SK-N-SH (cell line): ENCODE measurements at regions not wholly inside any gene's neighbourhood (a gene's known extent, or its start where the extent isn't known, plus 50 kb on each side); places are given as distances from the start of the nearest gene placed in this dataset.

Experiments used
- CTCF ChIA-PET: fragments of 300-600, 350-600 bp; formaldehyde crosslinking; extraction: SDS; loops from one replicate; lab custom pipeline; 2021; lab: Yijun Ruan, JAX
- POLR2A ChIA-PET: fragments of 350-600 bp; sonication (Branson Sonifier 250); formaldehyde crosslinking; extraction: SDS; loops from one replicate; lab custom pipeline; 2020; ENCODE audit warnings: antibody characterized with exemption, inconsistent platforms; lab: Yijun Ruan, JAX
- DNase-seq: peaks from one replicate; pipeline ENCODE4 v3.0.0; 2012
- H2AFZ ChIP-seq: fragments of 200-600 bp; sonication (generic); 2 replicates; pipeline ENCODE4 v1.8.1; 2016; ENCODE audit warnings: antibody characterized with exemption, mild to moderate bottlenecking, low read depth
- H3F3A ChIP-seq: fragments of 200-600 bp; sonication (generic); replicated peaks from 2 replicates; pipeline ENCODE3; 2016; ENCODE audit warnings: antibody characterized with exemption, mild to moderate bottlenecking; ENCODE audit not compliant: insufficient read depth
- H3K27ac ChIP-seq, 2 experiments: fragments of 200-500 bp in 1 of 2; fragments of 200-600 bp in 1 of 2; sonication (Bioruptor generic) in 1 of 2; sonication (generic), shearing (Covaris generic) in 1 of 2; 2 replicates each; pipeline versions ENCODE4 v1.5.1 to v1.6.1; 2014 to 2016; ENCODE audit warnings: low read depth in 2 of 2, inconsistent platforms in 1 of 2, low read length in 1 of 2, mild to moderate bottlenecking in 1 of 2, mixed read lengths in 1 of 2
- H3K27me3 ChIP-seq: fragments of 200-600 bp; sonication (generic), shearing (Covaris generic); 2 replicates; pipeline ENCODE4 v1.6.1; 2016; ENCODE audit warnings: mixed run types; ENCODE audit not compliant: insufficient read depth
- H3K36me3 ChIP-seq, 2 experiments: fragments of 200-500 bp in 1 of 2; fragments of 200-600 bp in 1 of 2; sonication (Bioruptor generic) in 1 of 2; sonication (generic) in 1 of 2; replicated peaks in 1 of 2; 2 replicates each; pipeline versions ENCODE3 to v1.5.1; 2014 to 2016; ENCODE audit warnings: low read length in 1 of 2, mild to moderate bottlenecking in 1 of 2; ENCODE audit not compliant: insufficient read depth in 2 of 2, control insufficient read depth in 1 of 2
- H3K4me1 ChIP-seq, 2 experiments: fragments of 200-500 bp in 1 of 2; fragments of 200-600 bp in 1 of 2; sonication (Bioruptor generic) in 1 of 2; sonication (generic), shearing (Covaris generic) in 1 of 2; 2 replicates each; pipeline versions ENCODE4 v1.5.1 to v1.6.1; 2014 to 2016; ENCODE audit warnings: low read depth in 1 of 2, low read length in 1 of 2, mixed run types in 1 of 2; ENCODE audit not compliant: insufficient read depth in 2 of 2, control insufficient read depth in 1 of 2
- H3K4me2 ChIP-seq: fragments of 200-600 bp; sonication (generic), shearing (Covaris generic); 2 replicates; pipeline ENCODE4 v1.6.1; 2017; ENCODE audit warnings: mixed run types
- H3K4me3 ChIP-seq, 2 experiments: fragments of 200-500 bp in 1 of 2; fragments of 200-600 bp in 1 of 2; sonication (Bioruptor generic) in 1 of 2; sonication (generic), shearing (Covaris generic) in 1 of 2; 2 replicates each; pipeline versions ENCODE4 v1.5.1 to v1.8.1; 2014 to 2016; ENCODE audit warnings: low read depth in 2 of 2, inconsistent platforms in 1 of 2, low read length in 1 of 2, mild to moderate bottlenecking in 1 of 2, mixed read lengths in 1 of 2, moderate library complexity in 1 of 2
- H3K79me2 ChIP-seq: fragments of 200-600 bp; sonication (generic); 2 replicates; pipeline ENCODE4 v1.8.1; 2017; ENCODE audit warnings: mild to moderate bottlenecking; ENCODE audit not compliant: insufficient read depth
- H3K9ac ChIP-seq: fragments of 200-600 bp; sonication (generic); 2 replicates; pipeline ENCODE4 v1.6.1; 2017; ENCODE audit warnings: mixed run types
- H3K9me2 ChIP-seq: fragments of 200-600 bp; sonication (generic); 2 replicates; pipeline ENCODE4 v1.6.1; 2017; ENCODE audit warnings: mixed run types
- H3K9me3 ChIP-seq: fragments of 200-600 bp; sonication (generic); 2 replicates; pipeline ENCODE4 v1.6.1; 2017; ENCODE audit warnings: mixed run types, mild to moderate bottlenecking, moderate library complexity
- H4K20me1 ChIP-seq: fragments of 200-600 bp; sonication (generic); 2 replicates; pipeline ENCODE4 v1.6.1; 2017; ENCODE audit warnings: mild to moderate bottlenecking, mixed run types; ENCODE audit not compliant: insufficient read depth
- CHD2 ChIP-seq: fragments of 150-350 bp; IDR thresholded peaks from 2 replicates; pipeline ENCODE4 v1.6.1; 2018; ENCODE audit warnings: low read length; ENCODE audit not compliant: partially characterized antibody
- EZH2phosphoT487 ChIP-seq: fragments of 200-600 bp; sonication (generic); IDR thresholded peaks from 2 replicates; pipeline ENCODE4 v1.6.1; 2017; ENCODE audit warnings: low read depth, mixed run types, mild to moderate bottlenecking, antibody characterized with exemption, moderate library complexity, borderline replicate concordance
- FOXJ3 ChIP-seq: sonication (generic); formaldehyde crosslinking; IDR thresholded peaks from 2 replicates; pipeline ENCODE4 v1.5.1; 2020; ENCODE audit warnings: mild to moderate bottlenecking, missing genetic modification reagents
- FOXM1 ChIP-seq: IDR thresholded peaks from 2 replicates; pipeline ENCODE4 v1.4.0; 2012; ENCODE audit warnings: low read depth, mild to moderate bottlenecking
- GABPA ChIP-seq: IDR thresholded peaks from 2 replicates; pipeline ENCODE4 v1.4.0; 2012; ENCODE audit warnings: low read depth, mild to moderate bottlenecking
- MEF2A ChIP-seq: IDR thresholded peaks from 2 replicates; pipeline ENCODE4 v1.4.0; 2012; ENCODE audit warnings: low read depth, borderline replicate concordance
- NRF1 ChIP-seq: IDR thresholded peaks from 2 replicates; pipeline ENCODE4 v1.6.1; 2012; ENCODE audit warnings: low read depth, mild to moderate bottlenecking, low read length
- RCOR1 ChIP-seq: fragments of 150-350 bp; IDR thresholded peaks from 2 replicates; pipeline ENCODE4 v1.6.1; 2017; ENCODE audit warnings: antibody characterized with exemption, low read length
- RFX5 ChIP-seq: IDR thresholded peaks from 2 replicates; pipeline ENCODE4 v1.6.1; 2012; ENCODE audit warnings: mild to moderate bottlenecking, improper control_type of control experiment, low read length
- SIN3A ChIP-seq: IDR thresholded peaks from 2 replicates; pipeline ENCODE4 v1.6.1; 2012; ENCODE audit warnings: low read depth, mild to moderate bottlenecking, low read length, moderate library complexity, borderline replicate concordance
- SMC3 ChIP-seq: IDR thresholded peaks from 2 replicates; pipeline ENCODE4 v1.6.1; 2012; ENCODE audit warnings: low read depth, low read length, improper control_type of control experiment
- TAF1 ChIP-seq: IDR thresholded peaks from 2 replicates; pipeline ENCODE4 v1.6.1; 2012; ENCODE audit warnings: low read depth, mild to moderate bottlenecking, low read length, moderate library complexity, borderline replicate concordance
- TCF12 ChIP-seq: IDR thresholded peaks from 2 replicates; pipeline ENCODE4 v1.4.0; 2012
- TEAD4 ChIP-seq: IDR thresholded peaks from 2 replicates; pipeline ENCODE4 v1.4.0; 2012; ENCODE audit warnings: mild to moderate bottlenecking, borderline replicate concordance; ENCODE audit not compliant: insufficient read depth
- YY1 ChIP-seq: IDR thresholded peaks from 2 replicates; pipeline ENCODE4 v1.4.0; 2012; ENCODE audit warnings: low read depth, mild to moderate bottlenecking
- WGBS: methylation state at CpG from one replicate; pipeline ENCODE4 v1.1.6; 2017; ENCODE audit warnings: low lambda C conversion rate; 5-methylcytosine and 5-hydroxymethylcytosine counted together
- TF ChIP-seq, protein P1 (sequence below): fragments of 150-350 bp; IDR thresholded peaks from 2 replicates; pipeline ENCODE4 v1.6.1; 2017; ENCODE audit warnings: antibody characterized with exemption, low read length, low read depth, borderline replicate concordance
- TF ChIP-seq, protein P2 (sequence below): fragments of 200-600 bp; sonication (generic); IDR thresholded peaks from 2 replicates; pipeline ENCODE4 v1.6.1; 2017; ENCODE audit warnings: antibody characterized with exemption, mild to moderate bottlenecking, moderate library complexity
- TF ChIP-seq, protein P3 (sequence below): IDR thresholded peaks from 2 replicates; pipeline ENCODE4 v1.6.1; 2012; ENCODE audit warnings: mild to moderate bottlenecking, low read depth, low read length, moderate library complexity
- TF ChIP-seq, protein P4 (sequence below): fragments of 150-350 bp; IDR thresholded peaks from 2 replicates; pipeline ENCODE4 v1.6.1; 2016; ENCODE audit warnings: mild to moderate bottlenecking, low read depth, low read length

DNA sequence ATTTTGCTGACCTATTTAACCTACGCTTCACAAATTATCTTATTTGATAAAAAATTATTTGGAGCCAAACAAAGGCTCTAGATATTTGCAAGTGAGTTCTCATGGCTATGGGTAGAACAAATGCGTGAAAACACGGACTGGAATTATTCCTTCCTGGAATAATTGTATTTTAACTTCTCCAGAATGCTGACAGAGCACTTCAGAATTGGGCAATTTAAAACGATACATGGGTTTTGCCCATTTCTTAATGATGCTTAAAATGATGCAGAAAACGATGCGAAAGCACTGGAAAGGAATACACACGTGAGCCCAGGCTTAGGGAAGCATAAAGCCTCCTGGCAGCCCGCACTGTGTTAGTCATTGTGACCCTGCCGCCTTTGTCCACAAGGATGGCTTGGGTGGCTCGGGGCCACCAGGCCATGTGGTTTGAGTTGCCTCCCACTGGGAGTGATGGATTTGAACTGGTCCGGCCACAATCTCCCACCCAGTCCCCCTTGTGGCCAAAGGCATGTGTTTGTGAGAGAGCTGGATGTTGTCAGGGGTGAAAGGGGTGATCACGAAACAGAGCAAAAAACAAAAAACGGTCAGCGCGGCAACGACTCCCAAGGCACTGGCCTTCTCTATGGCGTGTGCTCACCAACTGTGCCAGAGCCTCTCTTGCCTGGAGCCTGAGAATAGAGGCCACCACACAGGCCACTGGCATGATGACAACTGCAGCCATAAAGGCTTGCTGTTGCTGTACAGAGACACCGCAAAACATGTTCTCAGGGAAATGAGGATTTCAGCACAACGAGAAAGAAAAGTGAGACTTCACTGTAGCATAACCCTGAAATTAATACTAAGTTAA is 234.2 kb upstream of the ADAMTS16 start:
- TF ChIP-seq MEF2A, result no peak
- no peak for TF ChIP-seq TCF12
- TF ChIP-seq, protein P1, sequence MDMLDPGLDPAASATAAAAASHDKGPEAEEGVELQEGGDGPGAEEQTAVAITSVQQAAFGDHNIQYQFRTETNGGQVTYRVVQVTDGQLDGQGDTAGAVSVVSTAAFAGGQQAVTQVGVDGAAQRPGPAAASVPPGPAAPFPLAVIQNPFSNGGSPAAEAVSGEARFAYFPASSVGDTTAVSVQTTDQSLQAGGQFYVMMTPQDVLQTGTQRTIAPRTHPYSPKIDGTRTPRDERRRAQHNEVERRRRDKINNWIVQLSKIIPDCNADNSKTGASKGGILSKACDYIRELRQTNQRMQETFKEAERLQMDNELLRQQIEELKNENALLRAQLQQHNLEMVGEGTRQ, result no peak
- no peak for TF ChIP-seq FOXJ3 (CRISPR knock-in tag)
- no peak for TF ChIP-seq YY1
- TF ChIP-seq, protein P2, sequence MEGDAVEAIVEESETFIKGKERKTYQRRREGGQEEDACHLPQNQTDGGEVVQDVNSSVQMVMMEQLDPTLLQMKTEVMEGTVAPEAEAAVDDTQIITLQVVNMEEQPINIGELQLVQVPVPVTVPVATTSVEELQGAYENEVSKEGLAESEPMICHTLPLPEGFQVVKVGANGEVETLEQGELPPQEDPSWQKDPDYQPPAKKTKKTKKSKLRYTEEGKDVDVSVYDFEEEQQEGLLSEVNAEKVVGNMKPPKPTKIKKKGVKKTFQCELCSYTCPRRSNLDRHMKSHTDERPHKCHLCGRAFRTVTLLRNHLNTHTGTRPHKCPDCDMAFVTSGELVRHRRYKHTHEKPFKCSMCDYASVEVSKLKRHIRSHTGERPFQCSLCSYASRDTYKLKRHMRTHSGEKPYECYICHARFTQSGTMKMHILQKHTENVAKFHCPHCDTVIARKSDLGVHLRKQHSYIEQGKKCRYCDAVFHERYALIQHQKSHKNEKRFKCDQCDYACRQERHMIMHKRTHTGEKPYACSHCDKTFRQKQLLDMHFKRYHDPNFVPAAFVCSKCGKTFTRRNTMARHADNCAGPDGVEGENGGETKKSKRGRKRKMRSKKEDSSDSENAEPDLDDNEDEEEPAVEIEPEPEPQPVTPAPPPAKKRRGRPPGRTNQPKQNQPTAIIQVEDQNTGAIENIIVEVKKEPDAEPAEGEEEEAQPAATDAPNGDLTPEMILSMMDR, result no peak
- TF ChIP-seq SIN3A, result no peak
- TF ChIP-seq NRF1, result no peak
- no peak for TF ChIP-seq TAF1
- TF ChIP-seq EZH2phosphoT487, result no peak
- TF ChIP-seq RCOR1, result no peak
- no peak for TF ChIP-seq RFX5
- no peak for TF ChIP-seq CHD2
- TF ChIP-seq, protein P3, sequence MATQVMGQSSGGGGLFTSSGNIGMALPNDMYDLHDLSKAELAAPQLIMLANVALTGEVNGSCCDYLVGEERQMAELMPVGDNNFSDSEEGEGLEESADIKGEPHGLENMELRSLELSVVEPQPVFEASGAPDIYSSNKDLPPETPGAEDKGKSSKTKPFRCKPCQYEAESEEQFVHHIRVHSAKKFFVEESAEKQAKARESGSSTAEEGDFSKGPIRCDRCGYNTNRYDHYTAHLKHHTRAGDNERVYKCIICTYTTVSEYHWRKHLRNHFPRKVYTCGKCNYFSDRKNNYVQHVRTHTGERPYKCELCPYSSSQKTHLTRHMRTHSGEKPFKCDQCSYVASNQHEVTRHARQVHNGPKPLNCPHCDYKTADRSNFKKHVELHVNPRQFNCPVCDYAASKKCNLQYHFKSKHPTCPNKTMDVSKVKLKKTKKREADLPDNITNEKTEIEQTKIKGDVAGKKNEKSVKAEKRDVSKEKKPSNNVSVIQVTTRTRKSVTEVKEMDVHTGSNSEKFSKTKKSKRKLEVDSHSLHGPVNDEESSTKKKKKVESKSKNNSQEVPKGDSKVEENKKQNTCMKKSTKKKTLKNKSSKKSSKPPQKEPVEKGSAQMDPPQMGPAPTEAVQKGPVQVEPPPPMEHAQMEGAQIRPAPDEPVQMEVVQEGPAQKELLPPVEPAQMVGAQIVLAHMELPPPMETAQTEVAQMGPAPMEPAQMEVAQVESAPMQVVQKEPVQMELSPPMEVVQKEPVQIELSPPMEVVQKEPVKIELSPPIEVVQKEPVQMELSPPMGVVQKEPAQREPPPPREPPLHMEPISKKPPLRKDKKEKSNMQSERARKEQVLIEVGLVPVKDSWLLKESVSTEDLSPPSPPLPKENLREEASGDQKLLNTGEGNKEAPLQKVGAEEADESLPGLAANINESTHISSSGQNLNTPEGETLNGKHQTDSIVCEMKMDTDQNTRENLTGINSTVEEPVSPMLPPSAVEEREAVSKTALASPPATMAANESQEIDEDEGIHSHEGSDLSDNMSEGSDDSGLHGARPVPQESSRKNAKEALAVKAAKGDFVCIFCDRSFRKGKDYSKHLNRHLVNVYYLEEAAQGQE, result no peak
- no peak for TF ChIP-seq TEAD4
- TF ChIP-seq, protein P4, sequence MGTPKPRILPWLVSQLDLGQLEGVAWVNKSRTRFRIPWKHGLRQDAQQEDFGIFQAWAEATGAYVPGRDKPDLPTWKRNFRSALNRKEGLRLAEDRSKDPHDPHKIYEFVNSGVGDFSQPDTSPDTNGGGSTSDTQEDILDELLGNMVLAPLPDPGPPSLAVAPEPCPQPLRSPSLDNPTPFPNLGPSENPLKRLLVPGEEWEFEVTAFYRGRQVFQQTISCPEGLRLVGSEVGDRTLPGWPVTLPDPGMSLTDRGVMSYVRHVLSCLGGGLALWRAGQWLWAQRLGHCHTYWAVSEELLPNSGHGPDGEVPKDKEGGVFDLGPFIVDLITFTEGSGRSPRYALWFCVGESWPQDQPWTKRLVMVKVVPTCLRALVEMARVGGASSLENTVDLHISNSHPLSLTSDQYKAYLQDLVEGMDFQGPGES, result no peak
- TF ChIP-seq SMC3, result no peak
- TF ChIP-seq GABPA, result no peak
- no peak for TF ChIP-seq FOXM1
- WGBS, result 48% methylated on average over 19 of the region's 19 CpGs
- ChIA-PET CTCF (interaction anchor here (0.8 to 1.5 kb wide), 2 partner anchors 16 to 58 kb away, joined by 3 to 4 read pairs; no protein-coding TSS in a partner anchor), POLR2A (no interaction called here)
- Histone ChIP-seq H3K27me3 (no peaks in the 10 kb centered on the region), H3K36me3 (no peaks in the 10 kb centered on the region), H4K20me1 (no peaks in the 10 kb centered on the region), H3K4me2 (no peak overlapping the region), H3K79me2 (no peaks in the 10 kb centered on the region), H3K9me2 (no peaks in the 10 kb centered on the region), H2AFZ (no peak overlapping the region), H3K4me1 (peaks cover 0 to 7% of the 10 kb centered on the region in 2 experiments; a peak in 1 of 4 replicates), H3K9ac (no peak overlapping the region), H3K9me3 (no peaks in the 10 kb centered on the region), H3K4me3 (no peak overlapping the region), H3F3A (no peaks in the 10 kb centered on the region), H3K27ac (no peak overlapping the region)
- peak; percentile 21 for DNase-seq
